Motor neuron (in vitro differentiated cells): ENCODE measurements at regions not wholly inside any gene's neighbourhood (a gene's known extent, or its start where the extent isn't known, plus 50 kb on each side); places are given as distances from the start of the nearest gene placed in this dataset.

ENCODE experiments used
- ATAC-seq, 8 experiments: fragments of 200-7000 bp; cut with Tn5 transposase; replicated peaks in 6 of 8; 2 replicates each; pipeline ENCODE4 v1.8.0; 2021; ENCODE audit warnings: mild to moderate bottlenecking in 8 of 8, moderate library complexity in 8 of 8
- H3K27ac ChIP-seq, 2 donors: fragments of 250-450 bp; sonication (Bioruptor Pico); 2 replicates each; pipeline ENCODE4 v1.9.0; 2021; ENCODE audit warnings: antibody characterized with exemption in 2 of 2, mild to moderate bottlenecking in 2 of 2, moderate library complexity in 1 of 2
- H3K4me1 ChIP-seq, 2 donors: fragments of 250-450 bp; sonication (Bioruptor Pico); replicated peaks in 1 of 2; 2 replicates each; pipeline ENCODE4 v1.6.1; 2021; ENCODE audit warnings: antibody characterized with exemption in 2 of 2, mild to moderate bottlenecking in 2 of 2, moderate library complexity in 1 of 2
- H3K4me3 ChIP-seq, 5 donors: fragments of 250-450 bp; sonication (Bioruptor Pico); 2 replicates each; pipeline ENCODE4 v1.9.0; 2021; ENCODE audit warnings: antibody characterized with exemption in 5 of 5, mild to moderate bottlenecking in 5 of 5, moderate library complexity in 4 of 5
- WGBS, 10 experiments: fragments of 450-650 bp; shearing (Covaris generic); methylation state at CpG; one replicate each; pipeline ENCODE4 v1.0.0; 2022; 5-methylcytosine and 5-hydroxymethylcytosine counted together
- in situ Hi-C, 9 experiments: fragments of 400-800 bp; cut with MboI; loops; one replicate each; pipeline ENCODE4 v1.15.0; 2021; ENCODE audit warnings: low sequenced_read_pairs in 9 of 9, low pct_unique_long_range_greater_than_20kb in 2 of 9; ENCODE audit not compliant: unreplicated experiment in 9 of 9

DNA sequence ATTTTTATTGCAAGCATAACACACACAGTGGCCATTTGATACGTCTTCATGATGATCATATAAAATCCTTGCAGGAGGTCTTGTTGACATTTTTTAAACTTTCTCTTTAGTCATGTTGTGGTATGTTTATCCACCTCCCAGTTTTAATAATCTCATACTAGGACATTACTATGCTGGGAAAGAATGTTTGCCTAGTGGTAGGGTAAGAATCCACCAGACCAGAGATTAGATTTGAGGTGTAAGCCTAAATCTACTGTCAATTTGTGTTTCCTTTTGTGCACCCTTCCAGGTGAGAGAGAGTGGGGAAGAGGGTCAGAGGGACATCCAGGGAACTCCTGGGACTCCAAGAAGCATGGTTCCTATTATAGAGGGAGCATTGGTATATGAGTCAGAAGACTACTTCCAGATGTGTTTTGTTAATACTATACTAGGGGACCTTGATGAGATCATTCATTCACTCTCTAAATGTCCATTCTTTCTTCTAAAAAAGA lies 298.3 kb upstream of the SASH1 start:
- peak in 2 of 8 experiments; percentile 31 to 44 for ATAC-seq
- 10 to 100% (median 90%) methylated on average over 1 of the region's 1 CpG; no CpG with 5 or more reads in 4 of the 10 experiments for WGBS, 10 experiments
- in situ Hi-C loops: no loop called here
- Histone ChIP-seq H3K4me1 (peaks cover 0 to 19% of the 10 kb centered on the region in 2 donors), H3K27ac (no peak overlapping the region), H3K4me3 (no peak overlapping the region)

DNA sequence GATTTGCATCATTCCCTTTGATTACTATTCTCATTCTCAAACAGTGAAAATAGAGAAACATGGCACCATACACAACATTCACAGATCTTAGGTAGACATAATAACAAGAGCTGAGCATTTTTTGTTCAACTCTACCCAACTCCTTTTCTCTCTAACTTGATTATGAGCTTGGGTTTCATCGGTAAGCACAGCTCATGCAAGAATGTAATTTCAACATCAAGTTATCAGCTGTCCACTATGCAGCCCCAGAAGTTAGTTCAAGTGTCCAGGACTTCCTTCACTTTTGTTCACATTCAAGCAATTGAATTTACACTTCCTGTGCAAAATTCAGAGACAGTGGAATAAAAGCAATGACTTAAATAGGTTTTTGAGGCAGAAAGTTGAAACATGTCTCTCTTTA lies 297.7 kb upstream of the SASH1 start:
- 0 to 100% (median 100%) methylated on average over 1 of the region's 1 CpG; no CpG with 5 or more reads in 3 of the 10 experiments for WGBS, 10 experiments
- peak in 1 of 8 experiments; percentile 21 for ATAC-seq
- Histone ChIP-seq H3K27ac (no peak overlapping the region), H3K4me3 (no peak overlapping the region), H3K4me1 (peaks cover 0 to 19% of the 10 kb centered on the region in 2 donors)
- in situ Hi-C loops: no loop called here

DNA sequence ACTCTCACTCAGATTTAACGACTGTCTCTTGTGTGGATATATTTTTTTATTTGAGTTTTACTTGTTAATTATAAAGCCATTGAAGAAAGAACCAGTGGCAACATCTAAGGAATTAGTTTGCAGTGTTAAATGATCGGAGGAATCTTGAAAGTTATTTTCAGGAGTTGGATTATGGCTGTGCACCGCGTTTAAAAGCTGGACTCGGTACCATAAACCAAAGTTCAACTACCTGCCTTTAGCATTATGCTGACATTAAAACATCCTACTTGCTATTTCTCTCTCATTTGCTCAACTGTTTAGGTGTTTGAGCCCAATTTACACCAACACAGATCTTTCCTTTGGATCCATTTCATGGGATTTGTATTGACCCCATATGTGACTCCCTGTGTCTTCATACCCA lies 289.4 kb upstream of the SASH1 start:
- no peak overlapping the region for H3K27ac ChIP-seq
- ATAC-seq: no peak
- H3K4me3 ChIP-seq: no peak overlapping the region
- WGBS, 10 experiments: 28 to 100% (median 80%) methylated on average over 1 to 5 of the region's 5 CpGs; no CpG with 5 or more reads in 1 of the 10 experiments
- in situ Hi-C loops: no loop called here
- no peaks in the 10 kb centered on the region for H3K4me1 ChIP-seq

DNA sequence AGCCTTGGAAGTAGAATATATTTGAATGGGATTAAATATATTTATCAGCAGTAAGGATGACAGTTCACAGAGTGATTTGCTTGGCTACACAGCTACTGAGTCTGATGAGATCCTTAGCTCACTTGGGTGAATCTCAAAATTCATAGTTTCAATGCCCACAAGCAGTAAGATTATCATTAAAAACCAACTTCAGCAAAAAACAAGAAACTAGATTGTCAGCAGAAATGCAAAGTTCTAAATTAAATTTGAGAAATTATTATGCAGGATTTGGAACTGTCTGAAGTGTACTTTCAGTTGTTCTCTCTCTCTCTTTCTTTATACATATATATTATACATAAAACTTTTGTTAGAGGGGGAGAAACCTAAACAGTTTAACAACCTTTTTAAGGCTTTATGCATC lies 288.8 kb upstream of the SASH1 start:
- no peak for ATAC-seq
- Histone ChIP-seq H3K4me3 (no peak overlapping the region), H3K4me1 (no peaks in the 10 kb centered on the region), H3K27ac (no peak overlapping the region)
- in situ Hi-C loops: no loop called here

DNA sequence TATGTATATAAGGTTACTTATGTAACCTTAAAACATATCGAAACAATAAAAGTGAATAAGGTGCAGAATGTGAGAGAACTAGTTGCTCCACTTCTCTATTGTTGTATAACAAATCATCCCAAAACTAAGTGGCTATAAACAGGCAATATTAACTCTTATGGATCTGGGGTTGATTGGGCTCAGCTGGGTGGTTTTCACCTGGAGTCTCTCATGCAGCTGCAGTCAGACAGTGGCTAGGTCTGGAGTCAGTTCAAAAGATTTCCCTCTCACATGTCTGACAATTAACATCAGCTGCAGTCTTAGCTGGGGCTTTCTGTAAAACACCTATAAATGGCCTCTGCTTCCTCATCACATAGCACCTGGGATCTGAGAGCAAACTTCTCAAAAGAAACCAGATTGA lies 288.4 kb upstream of the SASH1 start:
- in situ Hi-C loops: no loop called here
- no peaks in the 10 kb centered on the region for H3K4me1 ChIP-seq
- H3K4me3 ChIP-seq: no peak overlapping the region
- H3K27ac ChIP-seq: no peak overlapping the region
- ATAC-seq: no peak
- 13 to 100% (median 78%) methylated on average over 1 of the region's 1 CpG; no CpG with 5 or more reads in 3 of the 10 experiments for WGBS, 10 experiments

DNA sequence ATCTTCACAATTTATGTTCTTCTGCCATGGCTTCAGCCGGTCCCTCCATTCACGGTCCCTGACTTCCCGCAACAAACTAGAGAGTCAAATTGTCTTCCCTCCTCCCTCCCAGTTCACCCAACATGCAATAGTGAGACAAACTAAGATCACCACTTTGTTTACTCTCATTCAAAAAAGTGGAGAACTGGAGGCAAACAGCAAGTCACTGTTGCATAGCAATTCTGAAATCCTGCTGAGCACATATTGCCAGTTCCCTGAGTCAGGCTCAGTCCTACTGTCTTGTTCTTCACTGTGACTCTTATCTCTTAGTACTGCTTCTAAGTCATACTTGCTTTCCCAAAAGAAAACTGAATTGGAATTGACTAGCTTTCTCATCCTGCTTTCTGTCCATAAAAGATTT lies 287.2 kb upstream of the SASH1 start:
- in situ Hi-C loops: no loop called here

DNA sequence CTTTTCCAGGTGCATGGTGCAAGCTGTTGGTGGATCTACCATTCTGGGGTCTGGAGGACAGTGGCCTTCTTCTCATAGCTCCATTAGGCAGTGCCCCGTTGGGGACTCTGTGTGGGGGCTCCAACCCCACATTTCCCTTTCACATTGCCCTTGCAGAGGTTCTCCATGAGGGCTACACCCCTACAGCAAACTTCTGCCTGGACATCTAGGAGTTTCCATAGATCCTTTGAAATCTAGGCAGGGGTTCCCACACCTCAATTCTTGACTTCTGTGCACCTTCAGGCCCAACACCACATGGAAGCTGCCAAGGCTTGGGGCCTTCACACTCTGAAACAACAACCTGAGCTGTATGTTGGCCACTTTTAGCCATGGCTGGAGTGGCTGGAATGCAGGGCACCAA lies 282.8 kb upstream of the SASH1 start:
- 14 to 67% (median 20%) methylated on average over 1 of the region's 1 CpG; no CpG with 5 or more reads in 7 of the 10 experiments for WGBS, 10 experiments
- Histone ChIP-seq H3K27ac (no peak overlapping the region), H3K4me1 (no peaks in the 10 kb centered on the region), H3K4me3 (no peak overlapping the region)
- in situ Hi-C loops: no loop called here
- no peak for ATAC-seq

More for the DNA sequence above, 287.2 kb upstream of the SASH1 start:
- no peak overlapping the region for H3K27ac ChIP-seq
- peak in 2 of 8 experiments; percentile 42 to 53 for ATAC-seq
- 62 to 100% (median 91%) methylated on average over 1 to 3 of the region's 3 CpGs; no CpG with 5 or more reads in 3 of the 10 experiments for WGBS, 10 experiments
- H3K4me1 ChIP-seq: no peaks in the 10 kb centered on the region
- H3K4me3 ChIP-seq: no peak overlapping the region

DNA sequence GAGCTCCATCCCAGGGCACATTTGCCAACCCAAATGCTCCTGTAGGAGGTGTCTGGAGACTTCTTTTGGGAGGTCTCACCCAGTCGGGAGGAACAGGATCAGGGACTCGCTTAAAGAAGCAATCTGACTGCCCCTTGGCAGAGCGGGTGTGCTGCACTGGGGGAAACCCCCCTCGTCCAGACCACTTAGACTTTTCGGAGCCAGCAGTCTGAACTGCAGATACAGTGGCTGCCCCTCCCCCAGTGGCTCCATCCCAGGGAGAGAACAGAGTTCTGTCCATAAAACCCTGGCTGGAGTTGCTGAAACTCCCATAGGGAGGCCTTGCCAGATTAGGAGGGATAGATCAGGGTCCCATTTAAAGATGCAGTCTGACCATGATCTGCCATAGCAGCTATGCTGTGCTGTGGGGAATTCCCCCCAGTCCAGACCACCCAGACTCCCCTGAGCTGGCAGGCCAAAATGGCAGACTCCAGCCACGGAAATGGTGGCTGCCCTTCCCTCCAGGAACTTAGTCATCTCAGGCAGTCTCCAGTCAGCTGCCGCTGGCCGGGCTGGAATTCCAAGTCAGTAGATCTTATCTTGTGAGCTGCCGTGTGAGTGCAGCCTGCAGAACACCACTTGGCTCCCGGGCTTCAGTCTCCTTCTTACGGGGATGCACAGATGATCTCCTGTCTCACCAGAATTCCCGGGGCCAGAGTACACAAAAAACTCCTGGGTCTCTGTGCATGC lies 278.1 kb upstream of the SASH1 start:
- WGBS, 10 experiments: 33 to 100% (median 85%) methylated on average over 1 to 6 of the region's 12 CpGs; no CpG with 5 or more reads in 3 of the 10 experiments
- in situ Hi-C loops: no loop called here
- H3K27ac ChIP-seq: no peak overlapping the region
- H3K4me1 ChIP-seq: peaks cover 4 to 18% of the 10 kb centered on the region in 2 donors
- ATAC-seq: peak in 2 of 8 experiments; percentile 64 to 97
- H3K4me3 ChIP-seq: no peak overlapping the region

DNA sequence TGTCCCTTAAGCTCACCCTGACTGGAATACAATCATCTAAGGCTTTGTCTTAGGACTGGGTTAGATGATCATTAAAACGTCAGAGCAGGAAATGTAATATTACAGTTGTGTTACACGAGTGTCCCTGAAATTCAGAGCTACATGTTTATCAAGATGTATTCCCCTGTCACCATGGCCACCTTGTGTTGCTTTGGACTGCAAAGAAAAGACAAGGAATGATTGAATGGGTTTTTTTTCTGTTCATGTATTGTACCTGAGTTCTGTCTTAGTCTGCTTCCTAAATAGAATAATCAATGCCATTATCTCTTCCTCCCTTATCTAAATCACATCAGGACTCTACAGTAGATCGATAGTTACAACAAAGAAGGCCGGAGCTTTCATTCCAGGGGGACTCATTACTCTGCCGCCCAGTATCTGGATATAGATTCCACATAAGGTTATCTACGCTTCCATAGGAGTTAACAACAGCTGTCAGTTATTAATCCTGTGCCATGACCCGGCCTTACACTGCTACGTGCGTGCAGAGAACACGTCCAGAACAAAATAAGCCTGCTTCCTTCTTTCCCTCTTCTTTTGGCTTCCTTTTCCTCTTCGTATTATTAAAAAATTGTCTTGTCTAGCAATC lies 274.1 kb upstream of the SASH1 start:
- WGBS, 10 experiments: 27 to 71% (median 56%) methylated on average over 2 to 11 of the region's 11 CpGs; no CpG with 5 or more reads in 1 of the 10 experiments
- in situ Hi-C loops: no loop called here
- Histone ChIP-seq H3K4me3 (no peak overlapping the region), H3K4me1 (peaks cover 4 to 21% of the 10 kb centered on the region in 2 donors), H3K27ac (peak overlapping the region; percentile 15 to 27)
- peak in 6 of 8 experiments; percentile 29 to 93 (median 82) for ATAC-seq

DNA sequence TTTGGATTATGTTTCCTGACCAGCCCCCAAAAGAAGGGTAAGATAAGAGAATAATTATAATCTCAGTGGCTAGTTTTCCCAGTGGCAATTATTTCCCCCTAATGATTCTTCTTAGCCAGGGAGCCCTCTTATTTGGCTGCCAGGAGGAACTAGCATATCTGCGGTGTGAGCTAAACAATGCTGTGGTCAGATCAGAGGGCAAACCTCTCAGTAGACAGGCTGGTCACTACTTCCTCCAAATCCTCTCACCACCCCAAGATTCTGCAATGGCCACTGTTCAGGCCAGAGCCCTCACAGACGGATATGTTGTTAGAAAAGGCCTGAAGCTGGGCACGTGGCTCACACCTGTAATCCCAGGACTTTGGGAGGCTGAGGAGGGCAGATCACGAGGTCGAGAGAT lies 273.4 kb upstream of the SASH1 start:
- Histone ChIP-seq H3K4me3 (no peak overlapping the region), H3K4me1 (peaks cover 4 to 27% of the 10 kb centered on the region in 2 donors), H3K27ac (peak overlapping the region; percentile 65 to 76)
- WGBS, 10 experiments: 20 to 100% (median 82%) methylated on average over 1 to 5 of the region's 5 CpGs; no CpG with 5 or more reads in 2 of the 10 experiments
- in situ Hi-C loops: no loop called here
- no peak for ATAC-seq

DNA sequence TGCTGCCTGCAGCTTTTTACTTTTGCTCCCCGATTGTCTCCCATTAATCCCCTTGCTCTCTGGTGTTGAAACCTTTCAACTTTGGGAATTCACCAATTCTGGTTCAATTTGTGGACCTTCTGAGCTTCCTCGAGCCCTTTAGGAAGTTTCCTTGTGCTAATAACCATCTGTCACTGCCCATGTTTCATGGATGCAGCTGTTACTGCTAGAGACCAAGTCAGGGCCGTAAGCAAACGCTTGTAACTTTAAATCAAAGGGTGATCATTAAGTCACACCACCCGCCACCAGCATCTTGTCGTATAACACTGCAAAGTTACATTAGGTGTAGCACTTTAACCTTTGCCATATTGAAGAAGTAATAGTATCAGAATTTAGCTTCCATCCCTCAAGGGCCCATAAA lies 268.3 kb upstream of the SASH1 start:
- no peak overlapping the region for H3K4me3 ChIP-seq
- in situ Hi-C loops: no loop called here
- peaks cover 2 to 29% of the 10 kb centered on the region in 2 donors for H3K4me1 ChIP-seq
- no peak overlapping the region for H3K27ac ChIP-seq
- ATAC-seq: peak in 1 of 8 experiments; percentile 36
- WGBS, 10 experiments: 40 to 100% (median 78%) methylated on average over 1 to 6 of the region's 6 CpGs

DNA sequence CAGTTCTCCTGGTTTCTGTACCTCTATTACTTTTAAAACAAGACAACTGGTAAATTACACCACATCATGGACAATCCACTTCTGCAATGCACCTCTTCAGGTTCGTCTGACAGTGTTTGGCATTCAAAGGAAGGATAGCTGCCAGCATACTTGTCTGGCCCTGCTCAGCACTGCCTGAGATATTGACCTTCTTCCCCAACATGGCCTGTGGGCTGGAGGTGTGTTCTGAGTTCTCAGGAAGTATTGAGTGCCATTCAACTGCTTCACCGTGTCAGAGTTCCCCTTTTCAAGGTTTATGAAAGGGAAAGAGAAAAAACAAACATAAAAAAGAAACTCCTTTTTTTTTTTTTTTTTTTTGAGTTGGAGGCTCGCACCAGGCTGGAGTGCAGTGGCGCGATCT lies 267.9 kb upstream of the SASH1 start:
- in situ Hi-C loops: no loop called here
- Histone ChIP-seq H3K4me1 (peaks cover 0 to 24% of the 10 kb centered on the region in 2 donors), H3K27ac (no peak overlapping the region), H3K4me3 (no peak overlapping the region)
- 0 to 86% (median 63%) methylated on average over 1 to 4 of the region's 5 CpGs; no CpG with 5 or more reads in 2 of the 10 experiments for WGBS, 10 experiments
- no peak for ATAC-seq

DNA sequence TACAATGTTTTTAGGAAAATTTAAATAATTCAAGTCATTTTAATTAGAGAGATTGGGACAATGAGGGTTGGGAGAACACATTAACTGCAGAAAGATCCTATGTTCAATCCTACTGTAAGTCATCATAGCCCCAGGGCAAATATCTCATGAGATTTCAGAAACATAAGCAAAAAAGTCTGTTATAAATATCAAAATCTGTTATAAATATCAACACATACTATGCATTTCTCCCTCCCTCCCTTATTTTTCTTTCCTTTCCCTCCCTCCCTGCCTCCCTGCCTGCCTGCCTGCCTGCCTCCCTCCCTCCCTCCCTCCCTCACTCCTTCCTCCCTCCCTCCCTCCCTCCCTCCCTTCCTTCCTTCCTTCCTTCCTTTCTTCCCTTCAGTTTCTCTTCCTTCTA lies 267.3 kb upstream of the SASH1 start:
- Histone ChIP-seq H3K4me3 (no peak overlapping the region), H3K4me1 (peaks cover 0 to 26% of the 10 kb centered on the region in 2 donors), H3K27ac (no peak overlapping the region)
- ATAC-seq: no peak
- in situ Hi-C loops: no loop called here
